ENCODE measurements at regions not wholly inside any gene's neighbourhood (a gene's known extent, or its start where the extent isn't known, plus 50 kb on each side); places are given as distances from the start of the nearest gene placed in this dataset.

DNA sequence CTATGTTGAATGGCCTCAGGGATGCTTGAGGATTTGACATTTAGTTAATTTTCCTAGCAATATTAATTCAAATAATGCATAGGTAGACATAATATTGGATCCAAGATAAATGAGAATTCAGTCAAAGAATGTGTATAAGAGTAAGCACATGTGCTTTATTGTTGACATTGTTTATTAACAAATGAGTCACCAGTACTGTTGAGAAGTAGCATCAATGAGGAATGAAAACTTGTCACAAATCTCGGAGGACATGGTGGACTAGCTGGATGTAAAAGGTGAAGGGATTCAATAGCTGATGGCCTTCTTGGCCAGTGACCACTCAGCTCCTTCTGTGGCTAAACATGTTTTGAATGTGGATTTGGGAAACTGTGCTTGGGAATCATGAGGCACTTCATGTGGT lies 1137.0 kb downstream of the HACE1 start:
- H2AFZ ChIP-seq (ENCODE audit: low read length) = no peak overlapping the region
- ChIA-PET CTCF (ENCODE audit: partially characterized antibody) (interaction anchor here (1.3 to 1.7 kb wide), 3 partner anchors 9 to 22 kb away, joined by 3 to 5 read pairs (median 5); no protein-coding TSS in a partner anchor), POLR2A (ENCODE audit: partially characterized antibody) (no interaction called here)
- H4K91ac ChIP-seq (replicated peaks; ENCODE audit: insufficient read length, low read length) = no peak overlapping the region
- H3K79me1 ChIP-seq (ENCODE audit: low read depth, low read length) = no peaks in the 10 kb centered on the region
- no peak overlapping the region for H2BK20ac ChIP-seq (ENCODE audit: low read length)
- no peak overlapping the region for H3K27ac ChIP-seq (ENCODE audit: low read depth, low read length)
- H3K18ac ChIP-seq (ENCODE audit: extremely low read depth, low read length) = no peak overlapping the region
- H4K8ac ChIP-seq (ENCODE audit: extremely low read depth, insufficient read depth, low read length) = no peak overlapping the region
- no peaks in the 10 kb centered on the region for H3K9me3 ChIP-seq (ENCODE audit: insufficient read depth in 2 of 2, low read depth in 1 of 2, low read length in 1 of 2)
- 54% methylated on average over 1 of the region's 1 CpG; no CpG with 5 or more reads in 1 of the 2 experiments for WGBS, 2 experiments (ENCODE audit: extremely low coverage in 1 of 2, insufficient coverage in 1 of 2, insufficient read length in 1 of 2, insufficient replicate concordance in 2 of 2, low coverage in 1 of 2, low lambda C conversion rate in 2 of 2, missing lambda C conversion rate in 1 of 2)
- no peak overlapping the region for H2BK120ac ChIP-seq (replicated peaks; ENCODE audit: low read depth, low read length)
- no peaks in the 10 kb centered on the region for H3K27me3 ChIP-seq (replicated peaks in 1 of 4; ENCODE audit: control insufficient read depth in 3 of 4, extremely low read depth in 1 of 4, insufficient read depth in 3 of 4, low read length in 3 of 4)
- no peak overlapping the region for H2BK15ac ChIP-seq (ENCODE audit: low read length)
- no peaks in the 10 kb centered on the region for H3K4me1 ChIP-seq (replicated peaks in 1 of 4; ENCODE audit: control insufficient read depth in 3 of 4, insufficient read depth in 4 of 4, low read length in 3 of 4)
- no peak overlapping the region for H3K9ac ChIP-seq (replicated peaks in 1 of 4; ENCODE audit: extremely low read depth in 1 of 4, low read depth in 3 of 4, low read length in 3 of 4)
- no peaks in the 10 kb centered on the region for H3K36me3 ChIP-seq (ENCODE audit: control insufficient read depth in 2 of 4, insufficient read depth in 4 of 4, low read length in 3 of 4)
- no peak overlapping the region for H3K4me3 ChIP-seq (ENCODE audit: extremely low read depth in 1 of 4, insufficient read depth in 2 of 4, low read depth in 3 of 4, low read length in 4 of 4)
- no peak overlapping the region for H3K4me2 ChIP-seq (ENCODE audit: insufficient read depth in 1 of 2, low read depth in 2 of 2, low read length in 2 of 2)
- no peak overlapping the region for H3K14ac ChIP-seq (ENCODE audit: insufficient read length)
- FAIRE-seq (no peak), DNase-seq (ENCODE audit: low read depth in 1 of 2, low spot score in 2 of 2) (no peak)
- H3K4ac ChIP-seq (replicated peaks; ENCODE audit: insufficient read length, low read depth, low read length) = no peak overlapping the region
- no peaks in the 10 kb centered on the region for H3K23me2 ChIP-seq (ENCODE audit: low read depth, low read length)
- H4K20me1 ChIP-seq (replicated peaks in 1 of 2; ENCODE audit: control insufficient read depth in 1 of 2, insufficient read depth in 2 of 2, low read length in 2 of 2) = no peaks in the 10 kb centered on the region
- no peak overlapping the region for H2BK5ac ChIP-seq (ENCODE audit: low read depth, low read length)
- no peak overlapping the region for H3K23ac ChIP-seq (ENCODE audit: insufficient read length)
- no peak overlapping the region for H4K5ac ChIP-seq (ENCODE audit: insufficient read length, low read depth, low read length)
- no peak overlapping the region for H3K56ac ChIP-seq (replicated peaks; ENCODE audit: insufficient read length, low read depth, low read length)
- no peak overlapping the region for H2BK12ac ChIP-seq (ENCODE audit: low read depth, low read length)
- no peak overlapping the region for H2AK5ac ChIP-seq (ENCODE audit: low read depth, low read length)
- no peaks in the 10 kb centered on the region for H3K79me2 ChIP-seq (ENCODE audit: control insufficient read depth in 1 of 2, insufficient read depth in 2 of 2, low read length in 2 of 2)
- no peak for TF ChIP-seq PHF8 (conservative IDR thresholded peaks at IDR 0.05; ENCODE audit: low read depth, low read length)
- TF ChIP-seq, protein P1, sequence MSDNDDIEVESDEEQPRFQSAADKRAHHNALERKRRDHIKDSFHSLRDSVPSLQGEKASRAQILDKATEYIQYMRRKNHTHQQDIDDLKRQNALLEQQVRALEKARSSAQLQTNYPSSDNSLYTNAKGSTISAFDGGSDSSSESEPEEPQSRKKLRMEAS (IDR thresholded peaks at IDR 0.05) = no peak

Data from H1 (cell line).